Esophagus muscularis mucosa (tissue), 4 donors: ENCODE measurements at regions not wholly inside any gene's neighbourhood (a gene's known extent, or its start where the extent isn't known, plus 50 kb on each side); places are given as distances from the start of the nearest gene placed in this dataset.
"Not testable (repeated sequence)": the region's sequence is repeated elsewhere in the genome, so short reads cannot be mapped to it uniquely, and the experiment has no call there.

Source experiments
- DNase-seq: peaks from one replicate; pipeline ENCODE4 v3.0.0-alpha.2; 2017; ENCODE audit errors: extremely low spot score
- H3K27ac ChIP-seq, 4 donors: fragments of 200-600 bp; sonication (generic); replicated peaks in 1 of 4; 1 replicate in 3 of 4; 2 replicates in 1 of 4; pipeline ENCODE4 v1.5.1; 2016 to 2019; ENCODE audit warnings: mild to moderate bottlenecking in 1 of 4
- H3K27me3 ChIP-seq, 4 donors: fragments of 200-600 bp; sonication (generic); one replicate each; pipeline versions ENCODE4 v1.5.1 to v1.6.0; 2016 to 2019
- H3K36me3 ChIP-seq, 4 donors: fragments of 200-600 bp; sonication (generic); one replicate each; pipeline ENCODE4 v1.5.1; 2016 to 2019
- H3K4me1 ChIP-seq, 4 donors: fragments of 200-600 bp; sonication (generic); one replicate each; pipeline ENCODE4 v1.5.1; 2016 to 2019
- H3K4me3 ChIP-seq, 4 donors: fragments of 200-600 bp; sonication (generic); 1 replicate in 2 of 4; 2 replicates in 2 of 4; pipeline ENCODE4 v1.5.1; 2016 to 2019; ENCODE audit warnings: mild to moderate bottlenecking in 4 of 4, moderate library complexity in 1 of 4
- H3K9me3 ChIP-seq, 4 donors: fragments of 200-600 bp; sonication (generic); 1 replicate in 3 of 4; 2 replicates in 1 of 4; pipeline ENCODE4 v1.5.1; 2016 to 2019
- CTCF ChIP-seq, 3 experiments: fragments of 200-600 bp in 2 of 3; fragments of 450-650 bp in 1 of 3; sonication (generic) in 2 of 3; IDR thresholded peaks; one replicate each; pipeline ENCODE4 v1.5.1; 2017 to 2019; ENCODE audit warnings: antibody characterized with exemption in 3 of 3, mild to moderate bottlenecking in 2 of 3, moderate library complexity in 1 of 3
- EP300 ChIP-seq: sonication (generic); formaldehyde crosslinking; IDR thresholded peaks from one replicate; pipeline ENCODE4 v1.6.1; 2017; ENCODE audit warnings: antibody characterized with exemption
- POLR2A ChIP-seq: fragments of 450-650 bp; IDR thresholded peaks from one replicate; pipeline ENCODE4 v1.6.1; 2017; ENCODE audit warnings: antibody characterized with exemption, moderate library complexity, mild to moderate bottlenecking, low read depth
- POLR2AphosphoS5 ChIP-seq, 2 donors: sonication (generic); formaldehyde crosslinking; IDR thresholded peaks; one replicate each; pipeline ENCODE4 v1.6.1; 2017; ENCODE audit warnings: antibody characterized with exemption in 2 of 2
- WGBS: methylation state at CpG from one replicate; pipeline ENCODE4 v1.1.5; 2018; 5-methylcytosine and 5-hydroxymethylcytosine counted together
- intact Hi-C: fragments of 100-400 bp; cut with DNase I; formaldehyde crosslinking; loops from one replicate; pipeline ENCODE4 v1.15.1; 2023

DNA sequence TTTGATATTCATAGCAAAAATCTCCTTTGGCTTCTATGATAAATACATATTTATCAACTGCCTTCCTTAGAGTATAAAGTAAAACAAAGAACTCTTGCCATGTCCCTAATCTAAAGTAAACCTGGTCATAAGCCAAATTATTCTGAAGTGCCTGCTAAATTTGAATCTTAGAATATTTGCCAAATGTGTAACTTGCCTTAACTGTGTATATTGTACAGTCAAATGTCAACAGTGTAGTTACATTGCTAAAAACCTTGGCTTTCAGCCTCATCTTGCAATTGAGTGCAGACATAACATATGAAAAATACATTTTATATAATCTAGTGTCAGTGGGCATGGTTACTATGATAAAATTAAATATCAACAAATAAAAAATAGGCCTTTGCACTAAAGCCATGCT, 583.4 kb upstream of the ADAMTS5 start:
- intact Hi-C loops: no loop called here
- TF ChIP-seq EP300 (no peak), CTCF (IDR thresholded peaks at IDR 0.05) (no peak), POLR2AphosphoS5 (IDR thresholded peaks at IDR 0.05) (no peak), POLR2A (no peak)
- H3K4me1 ChIP-seq: peaks cover 0 to 22% (median 10%) of the 10 kb centered on the region in 4 donors

DNA sequence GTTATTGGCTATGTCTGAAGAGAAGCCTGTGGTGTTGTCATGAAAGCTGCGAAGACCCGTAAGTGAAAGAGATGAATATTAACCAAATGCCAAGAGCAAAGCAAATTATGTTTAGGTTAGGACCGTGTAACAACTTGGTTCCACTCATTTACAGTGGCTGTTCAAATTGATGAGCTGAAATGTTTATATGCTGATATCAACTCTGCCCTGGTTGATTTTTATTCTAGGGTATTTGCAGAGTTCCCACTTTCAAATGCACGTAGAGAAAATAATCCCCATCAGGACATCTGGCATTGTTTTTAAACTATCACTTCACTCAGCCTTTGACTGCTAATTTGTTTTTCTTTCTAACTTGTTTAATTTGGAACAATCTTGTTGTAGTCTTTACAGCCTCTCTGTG, 581.6 kb upstream of the ADAMTS5 start:
- TF ChIP-seq CTCF (IDR thresholded peaks at IDR 0.05) (no peak), EP300 (no peak), POLR2AphosphoS5 (IDR thresholded peaks at IDR 0.05) (no peak), POLR2A (no peak)
- H3K27ac ChIP-seq: no peak overlapping the region
- H3K4me3 ChIP-seq: no peak overlapping the region
- peaks cover 0 to 22% (median 10%) of the 10 kb centered on the region in 4 donors for H3K4me1 ChIP-seq
- H3K9me3 ChIP-seq: peaks cover 0 to 6% (median 2%) of the 10 kb centered on the region in 4 donors
- no peaks in the 10 kb centered on the region for H3K36me3 ChIP-seq
- H3K27me3 ChIP-seq: no peaks in the 10 kb centered on the region
- intact Hi-C loops: no loop called here
- 46% methylated on average over 4 of the region's 4 CpGs for WGBS
- no peak for DNase-seq

More for the DNA sequence above, 583.4 kb upstream of the ADAMTS5 start:
- H3K4me3 ChIP-seq: no peak overlapping the region
- peaks cover 0 to 6% (median 2%) of the 10 kb centered on the region in 4 donors for H3K9me3 ChIP-seq
- H3K27ac ChIP-seq: no peak overlapping the region
- H3K27me3 ChIP-seq: no peaks in the 10 kb centered on the region
- DNase-seq: no peak
- H3K36me3 ChIP-seq: no peaks in the 10 kb centered on the region

GRCh38 chr21:27545754-27546349, 579.0 kb upstream of the ADAMTS5 start:
- Histone ChIP-seq H3K27ac (no peak overlapping the region), H3K36me3 (no peaks in the 10 kb centered on the region), H3K4me3 (no peak overlapping the region), H3K4me1 (peaks cover 0 to 21% (median 9%) of the 10 kb centered on the region in 4 donors), H3K27me3 (no peaks in the 10 kb centered on the region), H3K9me3 (no peaks in the 10 kb centered on the region)
- intact Hi-C loops: no loop called here
- WGBS: 85% methylated on average over 4 of the region's 4 CpGs
- TF ChIP-seq EP300 (no peak), POLR2A (no peak), POLR2AphosphoS5 (IDR thresholded peaks at IDR 0.05) (no peak), CTCF (IDR thresholded peaks at IDR 0.05) (no peak)
- no peak for DNase-seq

GRCh38 chr21:27542126-27542525, 575.2 kb upstream of the ADAMTS5 start:
- intact Hi-C loops, DNase-seq, H3K27me3 ChIP-seq, H3K4me3 ChIP-seq, H3K27ac ChIP-seq, H3K9me3 ChIP-seq, H3K36me3 ChIP-seq, H3K4me1 ChIP-seq: not testable (repeated sequence)
- 67% methylated on average over 1 of the region's 1 CpG for WGBS

DNA sequence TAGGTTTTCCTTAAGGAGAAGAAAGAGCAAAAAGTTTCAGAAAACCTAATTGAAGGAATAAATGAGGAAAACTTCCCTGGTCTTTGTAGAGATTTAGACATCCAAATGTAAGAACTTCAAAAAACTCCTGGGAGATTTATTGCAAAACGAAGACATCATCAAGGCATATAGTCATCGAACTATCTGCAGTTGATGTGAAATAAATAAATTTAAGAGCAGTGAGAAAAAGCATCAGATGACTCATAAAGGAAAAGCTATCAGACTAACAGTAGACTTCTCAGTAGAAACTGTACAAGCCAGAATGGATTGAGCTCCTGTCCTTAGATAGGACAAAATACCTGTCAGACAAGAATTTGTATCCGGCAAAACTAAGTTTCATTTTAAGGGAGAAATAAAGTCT, 569.4 kb upstream of the ADAMTS5 start:
- Histone ChIP-seq H3K27ac (no peak overlapping the region), H3K27me3 (no peaks in the 10 kb centered on the region), H3K9me3 (no peaks in the 10 kb centered on the region), H3K4me1 (no peaks in the 10 kb centered on the region), H3K4me3 (no peak overlapping the region), H3K36me3 (no peaks in the 10 kb centered on the region)
- no peak for DNase-seq
- TF ChIP-seq POLR2AphosphoS5 (IDR thresholded peaks at IDR 0.05): no peak
- no peak for TF ChIP-seq POLR2A
- no peak for TF ChIP-seq EP300
- no peak for TF ChIP-seq CTCF (IDR thresholded peaks at IDR 0.05)
- intact Hi-C loops: no loop called here
- 79% methylated on average over 3 of the region's 3 CpGs for WGBS
